Stimulated activated CD4-positive, alpha-beta T cell treated with anti-CD3 and anti-CD28 coated beads, Interleukin-12 subunit alpha, Interleukin-12 subunit beta, amount 100 ng/mL, for 24 hours (primary cell): ENCODE measurements at regions not wholly inside any gene's neighbourhood (a gene's known extent, or its start where the extent isn't known, plus 50 kb on each side); places are given as distances from the start of the nearest gene placed in this dataset.
"Not testable (repeated sequence)": the region's sequence is repeated elsewhere in the genome, so short reads cannot be mapped to it uniquely, and the experiment has no call there.

ENCODE experiments used
- DNase-seq, 2 experiments: peaks; one replicate each; pipeline ENCODE4 v3.0.0-alpha.2; 2020; ENCODE audit warnings: low read depth in 2 of 2

DNA sequence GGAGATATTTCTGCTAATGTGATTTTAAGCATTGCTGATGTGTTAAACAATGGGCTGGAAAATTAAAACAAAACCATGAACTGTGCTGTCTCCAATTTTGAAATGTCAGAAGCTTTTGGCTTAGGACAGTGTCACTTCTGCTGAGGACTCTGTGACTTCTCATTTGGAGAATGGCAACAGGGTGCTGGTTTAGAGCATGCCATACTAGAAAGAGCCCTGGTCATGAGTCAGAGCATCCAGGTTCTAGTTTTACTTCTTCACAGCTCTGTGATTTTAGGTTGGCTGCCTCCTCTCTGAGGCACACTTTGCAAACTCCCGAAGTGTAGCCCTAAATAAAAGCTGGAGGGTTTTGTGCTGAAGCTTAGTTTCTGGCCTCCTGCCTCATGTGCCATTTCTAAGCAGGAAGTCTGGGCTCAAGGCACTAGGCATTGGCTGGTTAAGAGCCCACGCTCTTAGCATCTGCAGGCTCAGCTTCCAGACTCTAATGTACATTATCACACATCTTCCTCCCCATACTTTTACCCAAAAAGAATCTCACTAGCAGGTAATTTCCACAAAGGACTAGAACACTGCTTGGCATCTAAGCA is 193.8 kb downstream of the CNTN3 start:
- DNase-seq = no peak

DNA sequence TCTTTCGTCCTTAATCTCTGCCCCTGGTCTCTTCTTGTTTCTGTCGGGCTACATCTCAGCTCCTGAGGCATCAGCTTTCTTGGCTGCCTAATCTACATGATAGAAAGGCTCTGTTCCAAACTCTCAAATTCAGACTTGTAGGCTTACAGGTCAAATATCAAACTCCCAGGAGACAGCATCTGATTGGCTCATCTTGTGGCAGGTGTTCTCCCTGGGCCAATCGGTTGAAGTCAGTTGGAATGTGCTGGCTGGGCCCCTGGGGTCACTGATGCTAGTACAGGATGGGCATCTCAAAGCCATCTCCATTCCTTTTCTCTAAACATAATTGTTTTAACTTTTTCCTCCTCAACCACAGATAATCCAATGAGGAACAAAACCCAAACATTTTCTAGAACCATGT is 198.7 kb downstream of the CNTN3 start:
- no peak for DNase-seq

GRCh38 chr3:74413547-74414241 is 200.8 kb downstream of the CNTN3 start:
- DNase-seq = no peak

- DNase-seq = no peak
Measured at GRCh38 chr3:74410276-74410941, 204.1 kb downstream of the CNTN3 start.

- DNase-seq = no peak
Measured at GRCh38 chr3:74409066-74409465, 205.4 kb downstream of the CNTN3 start.

- DNase-seq = no peak
Measured at GRCh38 chr3:74403307-74403706, 211.2 kb downstream of the CNTN3 start.

GRCh38 chr3:74402821-74403220 is 211.6 kb downstream of the CNTN3 start:
- no peak for DNase-seq

DNA sequence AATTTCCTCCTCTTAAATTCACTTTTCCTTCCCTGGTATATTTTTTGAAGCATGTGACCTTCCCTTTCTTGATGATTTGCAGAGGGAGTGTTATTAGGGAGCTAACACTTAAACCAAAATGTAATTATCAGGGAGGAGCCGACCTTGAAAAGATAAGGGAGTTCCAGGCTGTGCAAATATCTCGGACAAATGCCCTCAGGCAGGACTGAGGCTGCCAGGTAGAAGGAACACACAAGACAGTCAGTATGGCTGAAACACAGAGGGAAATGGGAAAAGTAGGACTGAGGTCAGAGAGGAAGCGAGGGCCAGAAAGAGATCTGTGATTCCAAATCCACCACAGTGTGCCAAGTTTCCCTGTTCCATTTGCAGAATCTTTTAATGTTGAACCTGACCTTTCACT is 221.0 kb downstream of the CNTN3 start:
- DNase-seq = no peak

- no peak for DNase-seq
Measured at GRCh38 chr3:74390121-74390877, 224.2 kb downstream of the CNTN3 start.

- DNase-seq = no peak
Measured at GRCh38 chr3:74387111-74387735, 227.2 kb downstream of the CNTN3 start.

- no peak for DNase-seq
Measured at GRCh38 chr3:74384159-74384558, 230.3 kb downstream of the CNTN3 start.

DNA sequence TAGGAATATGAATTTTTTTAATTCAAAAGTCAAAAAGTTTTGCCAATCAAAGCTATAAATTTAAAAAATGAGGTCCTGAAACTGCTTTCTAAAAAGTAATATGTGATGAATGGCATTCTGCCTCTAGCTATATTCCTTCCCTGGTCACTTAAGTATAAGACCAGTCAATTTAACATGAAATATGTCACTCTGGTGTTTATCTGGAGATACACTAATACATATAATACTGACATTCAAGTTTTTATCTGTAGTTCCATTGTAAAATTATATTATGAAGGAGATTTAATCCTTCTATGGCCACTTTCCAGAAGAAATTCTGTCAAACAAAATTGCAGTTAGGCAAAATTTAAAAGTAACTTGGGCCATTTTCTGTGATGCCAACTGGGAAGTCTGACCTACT is 236.8 kb downstream of the CNTN3 start:
- no peak for DNase-seq

DNA sequence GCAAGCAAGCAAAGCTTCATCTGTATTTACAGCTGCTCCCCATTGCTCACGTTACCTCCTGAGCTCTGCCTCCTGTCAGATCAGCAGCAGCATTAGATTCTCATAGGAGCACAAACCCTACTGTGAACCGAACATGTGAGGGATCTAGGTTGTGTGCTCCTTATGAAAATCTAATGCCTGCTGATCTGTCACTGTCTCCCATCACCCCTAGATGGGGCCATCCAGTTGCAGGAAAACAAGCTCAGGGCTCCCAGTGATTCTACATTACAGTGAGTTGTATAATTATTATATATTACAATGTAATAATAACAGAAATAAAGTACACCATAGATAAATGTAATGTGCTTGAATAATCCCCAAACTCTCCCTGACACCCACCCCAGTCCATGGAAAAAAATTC is 238.1 kb downstream of the CNTN3 start:
- DNase-seq = not testable (repeated sequence)

GRCh38 chr3:74375653-74376052 is 238.8 kb downstream of the CNTN3 start:
- DNase-seq = no peak

GRCh38 chr3:74372743-74373142 is 241.7 kb downstream of the CNTN3 start:
- DNase-seq = no peak

DNA sequence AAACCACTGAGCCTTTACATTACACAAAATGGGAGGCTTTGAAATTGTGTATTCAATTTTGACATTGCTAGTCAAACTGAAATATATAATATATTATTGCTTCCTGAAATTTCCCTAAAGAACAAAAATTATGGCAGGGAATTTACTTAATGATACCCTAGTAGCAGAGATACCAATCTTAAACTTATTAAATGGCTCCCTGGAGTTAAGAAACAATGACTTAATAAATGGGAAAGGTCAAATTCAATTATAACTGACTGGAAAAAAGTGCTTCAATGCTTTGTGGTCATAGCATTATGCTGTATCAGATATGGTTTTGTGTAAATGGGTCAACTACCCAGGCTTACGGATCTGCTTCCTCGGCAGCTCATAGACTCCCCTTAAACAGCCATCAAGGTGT is 244.1 kb downstream of the CNTN3 start:
- no peak for DNase-seq

- no peak for DNase-seq
Measured at GRCh38 chr3:74366331-74366730, 248.1 kb downstream of the CNTN3 start.

- no peak for DNase-seq
Measured at GRCh38 chr3:74363346-74363745, 251.1 kb downstream of the CNTN3 start.

- DNase-seq = no peak
Measured at GRCh38 chr3:74360406-74360805, 254.1 kb downstream of the CNTN3 start.

GRCh38 chr3:74357881-74358280 is 256.6 kb downstream of the CNTN3 start:
- no peak for DNase-seq

- no peak for DNase-seq
Measured at GRCh38 chr3:74353039-74353438, 261.4 kb downstream of the CNTN3 start.

DNA sequence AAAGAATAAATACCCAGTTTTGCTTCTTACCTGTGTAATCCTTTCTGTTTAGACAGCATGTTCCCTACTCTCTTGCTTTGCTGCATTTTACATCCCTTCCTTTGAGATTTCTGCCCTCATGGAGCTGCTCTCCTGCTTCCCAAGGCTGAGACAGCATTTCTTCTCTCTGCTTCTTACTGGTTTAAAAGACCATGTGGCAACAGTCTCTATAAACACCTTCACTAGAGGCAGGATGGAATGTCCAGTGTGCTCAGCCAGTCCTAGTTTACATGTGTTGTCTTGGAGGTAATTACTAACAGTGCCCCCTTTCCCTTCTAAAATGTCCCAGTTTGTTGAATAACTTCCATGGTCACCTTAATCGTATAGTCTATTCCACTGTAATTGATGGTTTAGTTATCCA is 262.3 kb downstream of the CNTN3 start:
- no peak for DNase-seq
